ENCODE measurements at regions not wholly inside any gene's neighbourhood (a gene's known extent, or its start where the extent isn't known, plus 50 kb on each side); places are given as distances from the start of the nearest gene placed in this dataset.
"Not testable (repeated sequence)": the region's sequence is repeated elsewhere in the genome, so short reads cannot be mapped to it uniquely, and the experiment has no call there.

GRCh38 chr4:159941076-159941475, 838.2 kb downstream of the RAPGEF2 start:
- H3K9me3 ChIP-seq = no peaks in the 10 kb centered on the region
- H3K27ac ChIP-seq (replicated peaks in 1 of 4) = no peak overlapping the region
- no peak overlapping the region for H3K4me3 ChIP-seq
- no peaks in the 10 kb centered on the region for H3K36me3 ChIP-seq
- no peak for DNase-seq (ENCODE audit: extremely low spot score)
- WGBS = 96% methylated on average over 3 of the region's 3 CpGs
- TF ChIP-seq POLR2A (IDR thresholded peaks at IDR 0.05; ENCODE audit: low read depth) = no peak
- TF ChIP-seq CTCF (IDR thresholded peaks at IDR 0.05) = no peak
- TF ChIP-seq POLR2AphosphoS5 (IDR thresholded peaks at IDR 0.05) = no peak
- TF ChIP-seq EP300 (IDR thresholded peaks at IDR 0.05) = no peak
- intact Hi-C loops (cut with DNase I) = no loop called here
- no peaks in the 10 kb centered on the region for H3K27me3 ChIP-seq
- no peaks in the 10 kb centered on the region for H3K4me1 ChIP-seq

DNA sequence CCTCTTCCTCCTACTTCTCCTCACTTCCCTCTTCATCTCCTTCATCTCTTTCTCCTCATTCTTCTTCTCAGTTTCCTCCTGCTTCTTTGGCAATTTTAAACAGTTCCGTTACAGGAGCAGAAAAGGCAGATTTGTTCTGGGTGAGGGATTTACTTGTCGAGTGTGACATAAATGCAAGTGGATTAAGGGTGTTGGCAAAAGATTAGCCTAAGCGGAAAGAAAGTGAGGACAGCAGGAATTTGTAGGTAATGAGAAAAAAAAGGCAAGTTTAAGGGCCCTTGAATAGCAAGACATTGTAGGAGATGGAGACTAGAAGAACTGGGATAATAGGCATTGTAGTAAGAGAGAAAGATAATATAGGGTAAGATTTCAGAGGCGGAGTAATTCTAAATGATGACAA, 841.6 kb downstream of the RAPGEF2 start:
- intact Hi-C loops (cut with DNase I) = no loop called here
- no peaks in the 10 kb centered on the region for H3K9me3 ChIP-seq
- no peak overlapping the region for H3K4me3 ChIP-seq
- no peaks in the 10 kb centered on the region for H3K27me3 ChIP-seq
- no peaks in the 10 kb centered on the region for H3K4me1 ChIP-seq
- no peak for DNase-seq (ENCODE audit: extremely low spot score)
- no peak overlapping the region for H3K27ac ChIP-seq (replicated peaks in 1 of 4)
- 75% methylated on average over 4 of the region's 4 CpGs for WGBS
- no peak for TF ChIP-seq EP300 (IDR thresholded peaks at IDR 0.05)
- no peak for TF ChIP-seq POLR2AphosphoS5 (IDR thresholded peaks at IDR 0.05)
- TF ChIP-seq POLR2A (IDR thresholded peaks at IDR 0.05; ENCODE audit: low read depth) = no peak
- TF ChIP-seq CTCF (IDR thresholded peaks at IDR 0.05) = no peak
- no peaks in the 10 kb centered on the region for H3K36me3 ChIP-seq

DNA sequence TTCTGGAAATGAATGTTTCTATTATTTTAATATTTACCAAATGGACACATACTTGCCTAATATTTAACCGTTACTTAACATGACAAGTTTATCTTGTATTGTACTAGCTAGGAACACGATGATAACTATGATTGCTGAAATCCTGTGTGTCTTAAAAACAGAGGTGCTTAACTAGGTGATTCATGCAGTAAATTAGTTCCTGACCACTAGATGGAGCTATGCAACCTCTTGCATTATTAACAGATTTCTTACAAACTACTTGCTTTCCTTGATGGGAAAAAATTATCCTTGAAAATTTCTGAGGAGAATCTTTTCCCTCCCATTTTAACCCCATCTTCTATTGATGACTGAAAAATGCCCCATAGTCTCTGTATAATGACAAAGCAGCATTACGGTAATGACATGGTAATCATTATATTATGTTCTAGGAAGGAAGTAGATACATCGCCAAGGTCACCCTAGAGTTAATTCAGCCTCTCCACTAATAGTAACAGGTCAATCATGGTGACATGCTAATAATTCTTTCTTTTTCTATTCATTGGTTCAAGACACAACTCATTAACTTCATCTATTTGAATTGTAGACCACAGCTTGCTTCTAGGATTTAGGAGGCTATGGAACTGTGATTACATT, 844.2 kb downstream of the RAPGEF2 start:
- no peaks in the 10 kb centered on the region for H3K36me3 ChIP-seq
- no peak overlapping the region for H3K4me3 ChIP-seq
- intact Hi-C loops (cut with DNase I) = no loop called here
- H3K9me3 ChIP-seq = no peaks in the 10 kb centered on the region
- TF ChIP-seq POLR2AphosphoS5 (IDR thresholded peaks at IDR 0.05) (no peak), CTCF (IDR thresholded peaks at IDR 0.05) (peak in 2 of 3 experiments; percentile 30 to 60), EP300 (IDR thresholded peaks at IDR 0.05) (no peak), POLR2A (IDR thresholded peaks at IDR 0.05; ENCODE audit: low read depth) (no peak)
- H3K4me1 ChIP-seq = no peaks in the 10 kb centered on the region
- no peak for DNase-seq (ENCODE audit: extremely low spot score)
- 46% methylated on average over 4 of the region's 4 CpGs for WGBS
- no peaks in the 10 kb centered on the region for H3K27me3 ChIP-seq
- no peak overlapping the region for H3K27ac ChIP-seq (replicated peaks in 1 of 4)

- Histone ChIP-seq H3K27me3 (no peaks in the 10 kb centered on the region), H3K36me3 (no peaks in the 10 kb centered on the region), H3K4me3 (no peak overlapping the region), H3K4me1 (no peaks in the 10 kb centered on the region), H3K9me3 (no peaks in the 10 kb centered on the region), H3K27ac (replicated peaks in 1 of 4) (no peak overlapping the region)
- TF ChIP-seq CTCF (IDR thresholded peaks at IDR 0.05) = no peak
- no peak for TF ChIP-seq POLR2A (IDR thresholded peaks at IDR 0.05; ENCODE audit: low read depth)
- TF ChIP-seq POLR2AphosphoS5 (IDR thresholded peaks at IDR 0.05) = no peak
- TF ChIP-seq EP300 (IDR thresholded peaks at IDR 0.05) = no peak
- WGBS = 50% methylated on average over 1 of the region's 1 CpG
- intact Hi-C loops (cut with DNase I) = no loop called here
- no peak for DNase-seq (ENCODE audit: extremely low spot score)
Measured at GRCh38 chr4:159950707-159951106, 847.8 kb downstream of the RAPGEF2 start.

GRCh38 chr4:159966746-159967145, 863.9 kb downstream of the RAPGEF2 start:
- Histone ChIP-seq H3K9me3 (no peaks in the 10 kb centered on the region), H3K27me3 (peaks cover 0 to 7% (median 0%) of the 10 kb centered on the region in 4 donors), H3K27ac (replicated peaks in 1 of 4) (no peak overlapping the region), H3K36me3 (no peaks in the 10 kb centered on the region), H3K4me3 (no peak overlapping the region), H3K4me1 (no peaks in the 10 kb centered on the region)
- 85% methylated on average over 3 of the region's 4 CpGs for WGBS
- TF ChIP-seq POLR2A (IDR thresholded peaks at IDR 0.05; ENCODE audit: low read depth) (no peak), CTCF (IDR thresholded peaks at IDR 0.05) (no peak), EP300 (IDR thresholded peaks at IDR 0.05) (no peak), POLR2AphosphoS5 (IDR thresholded peaks at IDR 0.05) (no peak)
- intact Hi-C loops (cut with DNase I) = no loop called here
- DNase-seq (ENCODE audit: extremely low spot score) = no peak

- H3K4me3 ChIP-seq; H3K27me3 ChIP-seq; DNase-seq (ENCODE audit: extremely low spot score); H3K36me3 ChIP-seq; H3K4me1 ChIP-seq; H3K27ac ChIP-seq (replicated peaks in 1 of 4); intact Hi-C loops (cut with DNase I): not testable (repeated sequence)
- WGBS = 65% methylated on average over 6 of the region's 6 CpGs
- H3K9me3 ChIP-seq = peaks cover 0 to 11% (median 0%) of the 10 kb centered on the region in 4 donors
Measured at GRCh38 chr4:159976871-159977482, 874.1 kb downstream of the RAPGEF2 start.

Measured in esophagus muscularis mucosa (tissue), 4 donors.